ENCODE measurements at regions not wholly inside any gene's neighbourhood (a gene's known extent, or its start where the extent isn't known, plus 50 kb on each side); places are given as distances from the start of the nearest gene placed in this dataset.
"Not testable (repeated sequence)": the region's sequence is repeated elsewhere in the genome, so short reads cannot be mapped to it uniquely, and the experiment has no call there.

- intact Hi-C loops (cut with DNase I): no loop called here
- WGBS, 2 donors: 93 to 95% methylated on average over 3 of the region's 3 CpGs
- Histone ChIP-seq H3K4me1 (no peaks in the 10 kb centered on the region), H3K27me3 (no peaks in the 10 kb centered on the region), H3K27ac (no peak overlapping the region), H3K36me3 (no peaks in the 10 kb centered on the region), H3K4me3 (no peak overlapping the region), H3K9me3 (no peaks in the 10 kb centered on the region)
- no peak for TF ChIP-seq CTCF (IDR thresholded peaks at IDR 0.05)
- no peak for TF ChIP-seq EP300 (IDR thresholded peaks at IDR 0.05)
- TF ChIP-seq POLR2AphosphoS5 (IDR thresholded peaks at IDR 0.05): no peak
- no peak for TF ChIP-seq POLR2A (IDR thresholded peaks at IDR 0.05)
- no peak for DNase-seq
These were observed 436.0 kb upstream of the NR5A2 start for GRCh38 chr1:199591468-199591867.

GRCh38 chr1:199593475-199593874 is 434.0 kb upstream of the NR5A2 start:
- no peaks in the 10 kb centered on the region for H3K4me1 ChIP-seq
- no peak overlapping the region for H3K4me3 ChIP-seq
- TF ChIP-seq POLR2A (IDR thresholded peaks at IDR 0.05) (no peak), EP300 (IDR thresholded peaks at IDR 0.05) (no peak), CTCF (IDR thresholded peaks at IDR 0.05) (no peak), POLR2AphosphoS5 (IDR thresholded peaks at IDR 0.05) (no peak)
- no peaks in the 10 kb centered on the region for H3K9me3 ChIP-seq
- intact Hi-C loops (cut with DNase I): no loop called here
- no peaks in the 10 kb centered on the region for H3K27me3 ChIP-seq
- H3K27ac ChIP-seq: no peak overlapping the region
- 80 to 87% methylated on average over 6 of the region's 6 CpGs for WGBS, 2 donors
- DNase-seq: no peak
- no peaks in the 10 kb centered on the region for H3K36me3 ChIP-seq

GRCh38 chr1:199596448-199596847 is 431.1 kb upstream of the NR5A2 start:
- intact Hi-C loops (cut with DNase I); H3K4me3 ChIP-seq; H3K4me1 ChIP-seq; H3K36me3 ChIP-seq; H3K27ac ChIP-seq; DNase-seq; H3K27me3 ChIP-seq; H3K9me3 ChIP-seq: not testable (repeated sequence)
- WGBS, 2 donors: 93 to 95% methylated on average over 2 of the region's 2 CpGs

- intact Hi-C loops (cut with DNase I): no loop called here
- H3K4me3 ChIP-seq: no peak overlapping the region
- no peaks in the 10 kb centered on the region for H3K36me3 ChIP-seq
- no peak overlapping the region for H3K27ac ChIP-seq
- H3K27me3 ChIP-seq: no peaks in the 10 kb centered on the region
- TF ChIP-seq CTCF (IDR thresholded peaks at IDR 0.05) (no peak), POLR2A (IDR thresholded peaks at IDR 0.05) (no peak), EP300 (IDR thresholded peaks at IDR 0.05) (no peak), POLR2AphosphoS5 (IDR thresholded peaks at IDR 0.05) (no peak)
- H3K9me3 ChIP-seq: no peaks in the 10 kb centered on the region
- no peak for DNase-seq
- WGBS, 2 donors: 80 to 95% methylated on average over 3 of the region's 3 CpGs
- H3K4me1 ChIP-seq: no peaks in the 10 kb centered on the region
These were observed 430.4 kb upstream of the NR5A2 start for GRCh38 chr1:199597152-199597551.

GRCh38 chr1:199608414-199608813 is 419.1 kb upstream of the NR5A2 start:
- H3K36me3 ChIP-seq: no peaks in the 10 kb centered on the region
- WGBS, 2 donors: 86 to 94% methylated on average over 4 of the region's 4 CpGs
- no peaks in the 10 kb centered on the region for H3K4me1 ChIP-seq
- intact Hi-C loops (cut with DNase I): no loop called here
- TF ChIP-seq EP300 (IDR thresholded peaks at IDR 0.05) (no peak), CTCF (IDR thresholded peaks at IDR 0.05) (no peak), POLR2AphosphoS5 (IDR thresholded peaks at IDR 0.05) (no peak), POLR2A (IDR thresholded peaks at IDR 0.05) (no peak)
- H3K4me3 ChIP-seq: no peak overlapping the region
- H3K27me3 ChIP-seq: no peaks in the 10 kb centered on the region
- no peak for DNase-seq
- H3K27ac ChIP-seq: no peak overlapping the region
- no peaks in the 10 kb centered on the region for H3K9me3 ChIP-seq

Measured in sigmoid colon (tissue), 6 donors.